Panc1 (cell line): ENCODE measurements at regions not wholly inside any gene's neighbourhood (a gene's known extent, or its start where the extent isn't known, plus 50 kb on each side); places are given as distances from the start of the nearest gene placed in this dataset.

Experiments used
- ATAC-seq: fragments of 200-7000 bp; cut with Tn5 transposase; 2 replicates; pipeline ENCODE4 v1.9.1; 2020; ENCODE audit warnings: mild to moderate bottlenecking, moderate library complexity
- BruUV-seq: library from RNA; stranded (reverse); fragments of 400-500 nt; replicated peaks from 2 replicates; lab custom pipeline; 2021; lab: Mats Ljungman, UMichigan
- CTCF ChIA-PET: fragments of 300-600 bp; sonication (Branson Sonifier 250); formaldehyde crosslinking; loops from one replicate; lab custom pipeline; 2022; ENCODE audit warnings: antibody characterized with exemption; lab: Charles Lee
- POLR2A ChIA-PET: fragments of 300-600 bp; sonication (Branson Sonifier 250); formaldehyde crosslinking; loops from one replicate; lab custom pipeline; 2022; ENCODE audit warnings: antibody characterized with exemption; lab: Charles Lee
- DNase-seq: peaks from one replicate; pipeline ENCODE4 v3.0.0-alpha.2; 2010; ENCODE audit warnings: low read depth, low spot score
- H3K27ac ChIP-seq: 2 replicates; pipeline ENCODE4 v1.5.1; 2011; ENCODE audit warnings: mild to moderate bottlenecking, low read length, inconsistent platforms
- H3K27me3 ChIP-seq: fragments of 200-500 bp; sonication (Bioruptor generic); 2 replicates; pipeline ENCODE4 v1.6.0; 2014; ENCODE audit warnings: low read length, inconsistent platforms; ENCODE audit not compliant: control insufficient read depth, insufficient read depth
- H3K36me3 ChIP-seq: fragments of 200-500 bp; sonication (Bioruptor generic); 2 replicates; pipeline ENCODE4 v1.5.1; 2014; ENCODE audit warnings: inconsistent platforms, mild to moderate bottlenecking, low read length, moderate library complexity; ENCODE audit not compliant: control insufficient read depth, insufficient read depth
- H3K4me1 ChIP-seq: 2 replicates; pipeline ENCODE4 v1.5.1; 2011; ENCODE audit warnings: inconsistent platforms, mild to moderate bottlenecking, low read length, moderate library complexity; ENCODE audit not compliant: control insufficient read depth, insufficient read depth
- H3K4me3 ChIP-seq, 2 experiments: 2 replicates each; pipeline ENCODE4 v1.5.1; 2011 to 2012; ENCODE audit warnings: low read depth in 2 of 2, low read length in 2 of 2, mild to moderate bottlenecking in 2 of 2, inconsistent platforms in 1 of 2, moderate library complexity in 1 of 2
- H3K9me3 ChIP-seq: fragments of 200-500 bp; sonication (Bioruptor generic); 2 replicates; pipeline ENCODE4 v1.5.1; 2014; ENCODE audit warnings: low read depth, mild to moderate bottlenecking, inconsistent platforms, low read length, moderate library complexity; ENCODE audit not compliant: control insufficient read depth, insufficient read depth
- POLR2AphosphoS5 ChIP-seq: IDR thresholded peaks from 2 replicates; pipeline ENCODE4 v1.6.1; 2012; ENCODE audit warnings: mild to moderate bottlenecking, low read depth, low read length, moderate library complexity
- REST ChIP-seq, 2 experiments: IDR thresholded peaks; 2 replicates each; pipeline ENCODE4 v1.6.1; 2011 to 2012; ENCODE audit warnings: low read depth in 2 of 2, control low read depth in 1 of 2, low read length in 1 of 2, mild to moderate bottlenecking in 1 of 2, moderate library complexity in 1 of 2; ENCODE audit not compliant: insufficient read depth in 1 of 2
- SIN3A ChIP-seq: IDR thresholded peaks from 2 replicates; pipeline ENCODE4 v1.6.1; 2012; ENCODE audit warnings: low read depth, mild to moderate bottlenecking, low read length, moderate library complexity, borderline replicate concordance; ENCODE audit not compliant: insufficient read depth
- TCF7L2 ChIP-seq: IDR thresholded peaks from 2 replicates; pipeline ENCODE4 v1.6.1; 2011; ENCODE audit warnings: mild to moderate bottlenecking, low read depth, low read length, inconsistent platforms
- in situ Hi-C: cut with HindIII; loops from 2 replicates; pipeline ENCODE4 v1.10.0; 2016; ENCODE audit warnings: low sequenced_read_pairs, low pct_unique_long_range_greater_than_20kb
- intact Hi-C: fragments of 100-400 bp; cut with micrococcal nuclease; formaldehyde crosslinking; loops from one replicate; pipeline ENCODE4 v1.10.0; 2022; ENCODE audit not compliant: unreplicated experiment
- TF ChIP-seq, protein P1 (sequence below): fragments of 450-650 bp; IDR thresholded peaks from 2 replicates; pipeline ENCODE4 v1.5.1; 2017; ENCODE audit warnings: mild to moderate bottlenecking

- Histone ChIP-seq H3K36me3 (no peaks in the 10 kb centered on the region), H3K27me3 (no peaks in the 10 kb centered on the region), H3K4me3 (no peak overlapping the region), H3K27ac (0 out of 2 replicates have a peak overlapping the region, but pooled peaks have one; percentile 2), H3K9me3 (no peaks in the 10 kb centered on the region), H3K4me1 (peaks cover 7% of the 10 kb centered on the region; the same call in 1 of the 2 replicates)
- no peak for TF ChIP-seq SIN3A
- no peak for TF ChIP-seq REST (IDR thresholded peaks at IDR 0.05; ENCODE audit: insufficient read depth in 1 of 2, low read depth in 2 of 2, low read length in 1 of 2)
- TF ChIP-seq TCF7L2: no peak
- no peak for TF ChIP-seq POLR2AphosphoS5
- TF ChIP-seq, protein P1, sequence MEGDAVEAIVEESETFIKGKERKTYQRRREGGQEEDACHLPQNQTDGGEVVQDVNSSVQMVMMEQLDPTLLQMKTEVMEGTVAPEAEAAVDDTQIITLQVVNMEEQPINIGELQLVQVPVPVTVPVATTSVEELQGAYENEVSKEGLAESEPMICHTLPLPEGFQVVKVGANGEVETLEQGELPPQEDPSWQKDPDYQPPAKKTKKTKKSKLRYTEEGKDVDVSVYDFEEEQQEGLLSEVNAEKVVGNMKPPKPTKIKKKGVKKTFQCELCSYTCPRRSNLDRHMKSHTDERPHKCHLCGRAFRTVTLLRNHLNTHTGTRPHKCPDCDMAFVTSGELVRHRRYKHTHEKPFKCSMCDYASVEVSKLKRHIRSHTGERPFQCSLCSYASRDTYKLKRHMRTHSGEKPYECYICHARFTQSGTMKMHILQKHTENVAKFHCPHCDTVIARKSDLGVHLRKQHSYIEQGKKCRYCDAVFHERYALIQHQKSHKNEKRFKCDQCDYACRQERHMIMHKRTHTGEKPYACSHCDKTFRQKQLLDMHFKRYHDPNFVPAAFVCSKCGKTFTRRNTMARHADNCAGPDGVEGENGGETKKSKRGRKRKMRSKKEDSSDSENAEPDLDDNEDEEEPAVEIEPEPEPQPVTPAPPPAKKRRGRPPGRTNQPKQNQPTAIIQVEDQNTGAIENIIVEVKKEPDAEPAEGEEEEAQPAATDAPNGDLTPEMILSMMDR: no peak
- no TSS peak for BruUV-seq
- ATAC-seq (no peak), DNase-seq (no peak)
- intact Hi-C loops (no loop called here), in situ Hi-C loops (no loop called here)
- CTCF ChIA-PET: no interaction called here
- POLR2A ChIA-PET: no interaction called here
These were observed 84.0 kb downstream of the MYL12B start for GRCh38 chr18:3345885-3346284.

DNA sequence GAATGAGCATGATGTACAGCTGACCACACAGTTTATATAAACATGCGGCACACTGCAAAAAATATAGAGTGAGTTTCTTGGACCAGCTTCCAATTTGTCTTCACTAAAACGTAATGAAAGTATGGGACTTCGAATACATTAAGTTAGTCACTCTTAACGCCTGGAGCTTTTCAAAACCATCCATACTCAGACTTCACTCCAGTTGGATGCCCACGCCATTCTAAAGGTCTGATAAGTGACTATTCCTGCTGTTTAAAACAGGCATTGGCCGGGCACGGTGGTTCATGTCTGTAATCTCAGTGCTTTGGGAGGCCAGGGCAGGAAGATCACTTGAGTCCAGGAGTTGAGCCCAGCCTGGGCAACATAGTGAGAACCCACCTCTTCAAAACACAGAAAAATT lies 84.6 kb downstream of the MYL12B start:
- in situ Hi-C loops: no loop called here

More for the DNA sequence above, 84.6 kb downstream of the MYL12B start:
- ChIA-PET POLR2A (no interaction called here), CTCF (no interaction called here)
- no peak for DNase-seq
- Histone ChIP-seq H3K9me3 (no peaks in the 10 kb centered on the region), H3K36me3 (no peaks in the 10 kb centered on the region), H3K27ac (no peak overlapping the region), H3K27me3 (no peaks in the 10 kb centered on the region), H3K4me1 (peaks cover 11% of the 10 kb centered on the region), H3K4me3 (no peak overlapping the region)
- intact Hi-C loops: no loop called here
- no peak for ATAC-seq
- no TSS peak for BruUV-seq
- no peak for TF ChIP-seq POLR2AphosphoS5
- no peak for TF ChIP-seq SIN3A
- TF ChIP-seq, protein P1: no peak
- no peak for TF ChIP-seq TCF7L2
- no peak for TF ChIP-seq REST (IDR thresholded peaks at IDR 0.05; ENCODE audit: insufficient read depth in 1 of 2, low read depth in 2 of 2, low read length in 1 of 2)
